GM21786 (cell line): ENCODE measurements at regions not wholly inside any gene's neighbourhood (a gene's known extent, or its start where the extent isn't known, plus 50 kb on each side); places are given as distances from the start of the nearest gene placed in this dataset.
"Not testable (repeated sequence)": the region's sequence is repeated elsewhere in the genome, so short reads cannot be mapped to it uniquely, and the experiment has no call there.

Experiments used
- ATAC-seq: cut with Tn5 transposase; IDR thresholded peaks from one replicate; pipeline ENCODE4 v1.9.1; 2021; ENCODE audit not compliant: unreplicated experiment

GRCh38 chr5:126677121-126677520 is 76.4 kb downstream of the PHAX start:
- no peak for ATAC-seq

GRCh38 chr5:126680191-126680817 is 79.6 kb downstream of the PHAX start:
- peak; percentile 62 for ATAC-seq

DNA sequence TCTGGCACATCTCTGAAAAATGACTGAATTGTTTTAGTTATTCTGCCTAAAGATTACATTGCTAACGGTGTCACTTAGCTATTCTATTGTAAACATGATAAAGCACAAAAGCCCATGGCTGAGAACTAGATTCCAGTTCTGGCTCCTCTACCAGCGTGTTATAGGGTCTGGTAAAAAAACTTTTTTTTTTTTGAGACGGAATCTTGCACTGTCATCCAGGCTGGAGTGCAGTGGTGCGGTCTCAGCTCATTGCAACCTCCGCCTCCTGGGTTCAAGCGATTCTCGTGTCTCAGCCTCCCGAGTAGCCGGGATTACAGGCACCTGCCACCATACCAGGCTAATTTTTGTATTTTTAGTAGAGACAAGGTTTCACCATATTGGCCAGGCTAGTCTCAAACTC is 80.6 kb downstream of the PHAX start:
- ATAC-seq: not testable (repeated sequence)

GRCh38 chr5:126681970-126682369 is 81.2 kb downstream of the PHAX start:
- ATAC-seq: no peak

- no peak for ATAC-seq
These were observed 82.1 kb downstream of the PHAX start for GRCh38 chr5:126682856-126683255.

GRCh38 chr5:126683912-126684311 is 83.2 kb downstream of the PHAX start:
- no peak for ATAC-seq

- not testable (repeated sequence) for ATAC-seq
These were observed 84.1 kb downstream of the PHAX start for GRCh38 chr5:126684656-126685442.

- peak; percentile 84 for ATAC-seq
These were observed 85.8 kb downstream of the PHAX start for GRCh38 chr5:126686451-126687126.

DNA sequence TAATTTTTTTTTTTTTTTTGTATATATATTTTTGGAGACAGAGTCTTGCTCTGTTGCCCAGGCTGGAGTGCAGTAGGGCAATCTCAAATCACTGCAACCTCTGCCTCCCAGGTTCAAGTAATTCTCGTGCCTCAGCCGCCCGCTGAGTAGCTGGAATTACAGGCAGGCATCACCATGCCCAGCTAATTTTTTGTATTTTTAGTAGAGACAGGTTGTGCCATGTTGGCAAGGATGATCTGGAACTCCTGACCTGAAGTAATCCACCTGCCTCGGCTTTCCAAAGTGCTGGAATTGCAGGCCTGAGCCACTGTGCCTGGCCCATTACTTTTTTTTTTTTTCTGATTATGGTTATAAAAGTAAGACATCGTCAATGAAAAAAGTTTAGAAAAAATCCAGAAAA is 84.0 kb upstream of the LMNB1 start:
- ATAC-seq: no peak

DNA sequence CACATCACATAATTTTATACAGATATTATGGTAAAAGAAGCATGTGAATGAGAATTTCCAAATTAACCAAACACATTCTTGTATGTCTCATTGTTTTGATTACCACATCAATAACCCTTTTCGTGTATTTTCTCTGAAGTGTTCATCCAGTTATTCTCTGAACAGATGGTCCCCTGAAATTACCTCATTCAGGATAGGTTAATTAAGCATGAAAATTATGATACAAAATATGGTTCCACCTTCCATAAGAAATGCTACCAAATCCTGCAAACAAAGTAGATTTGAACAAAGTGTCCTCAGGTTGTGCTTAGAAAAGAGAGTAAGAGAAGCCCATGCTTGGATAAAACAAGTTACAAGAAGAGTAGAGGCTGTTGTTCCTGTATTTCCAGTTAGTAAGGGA is 83.1 kb upstream of the LMNB1 start:
- ATAC-seq: no peak

- ATAC-seq: no peak
These were observed 82.5 kb upstream of the LMNB1 start for GRCh38 chr5:126694403-126694802.

DNA sequence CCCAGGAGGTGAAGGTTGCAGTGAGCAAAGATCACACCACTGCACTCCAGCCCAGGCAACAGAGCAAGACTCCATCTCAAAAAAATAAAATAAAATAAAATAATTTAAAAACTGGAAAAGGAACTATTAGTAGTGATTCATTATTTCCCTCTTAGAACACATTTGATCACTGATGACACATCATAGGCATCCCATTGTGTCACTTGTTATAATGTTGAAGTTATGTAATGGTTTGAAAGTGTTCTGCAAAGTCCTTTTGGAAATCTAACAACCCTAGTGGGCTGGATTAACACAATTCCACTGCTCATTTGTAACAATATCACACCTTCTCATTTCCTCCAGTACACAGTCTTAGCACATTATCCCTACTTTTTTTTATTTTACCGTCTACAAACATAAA is 81.8 kb upstream of the LMNB1 start:
- ATAC-seq: no peak

- no peak for ATAC-seq
These were observed 69.9 kb upstream of the LMNB1 start for GRCh38 chr5:126707080-126707479.

DNA sequence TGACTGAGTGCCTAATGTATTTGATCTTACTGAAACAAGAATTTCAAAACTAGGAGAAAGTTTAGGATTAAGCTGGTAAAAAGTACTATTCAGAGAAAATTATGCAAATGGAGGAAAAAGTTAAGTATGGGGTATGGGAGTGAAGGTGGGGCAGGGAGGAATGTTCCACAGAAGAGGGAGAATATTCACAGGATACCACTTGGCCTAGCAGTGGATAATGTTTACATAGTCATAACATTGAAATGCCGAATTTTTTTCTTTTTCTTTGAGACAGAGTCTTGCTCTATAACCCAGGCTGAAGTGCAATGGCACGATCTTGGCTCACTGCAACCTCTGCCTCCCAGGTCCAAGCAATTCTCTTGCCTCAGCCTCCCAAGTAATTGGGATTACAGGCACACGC is 61.2 kb upstream of the LMNB1 start:
- ATAC-seq: no peak

- no peak for ATAC-seq
These were observed 60.1 kb upstream of the LMNB1 start for GRCh38 chr5:126716861-126717260.

DNA sequence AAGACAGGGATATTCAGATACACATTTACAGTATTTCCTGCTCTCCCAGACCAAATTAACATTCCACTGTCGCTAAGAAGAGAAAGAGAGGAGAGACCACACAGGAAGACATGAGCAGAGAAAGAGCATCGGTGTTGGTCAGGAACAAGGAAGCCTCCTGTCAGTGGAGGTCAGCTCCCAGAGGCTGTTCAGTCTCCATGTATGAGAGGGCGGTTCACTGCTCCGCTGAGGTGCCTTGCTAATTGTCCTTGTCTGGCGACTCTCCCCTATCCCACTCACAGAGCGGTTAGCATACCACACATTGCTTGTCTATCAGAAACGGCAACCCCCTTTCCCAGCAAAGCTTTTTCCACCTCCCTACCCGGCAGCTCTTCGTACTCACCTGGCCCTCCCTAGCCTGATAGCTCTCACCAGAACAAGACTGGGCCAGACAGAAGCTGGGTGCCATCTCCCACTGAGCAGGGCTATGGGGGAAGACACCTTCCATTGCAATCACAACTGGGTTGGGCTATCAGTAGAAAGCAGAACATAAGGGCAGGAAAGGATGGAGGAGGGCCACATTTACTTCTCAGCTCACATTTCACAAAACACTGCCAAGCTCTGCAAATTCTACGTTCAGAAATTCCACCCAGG is 58.6 kb upstream of the LMNB1 start:
- no peak for ATAC-seq

GRCh38 chr5:126720369-126720768 is 56.6 kb upstream of the LMNB1 start:
- no peak for ATAC-seq

GRCh38 chr5:126723643-126724042 is 53.3 kb upstream of the LMNB1 start:
- ATAC-seq: no peak
